MM.1S (cell line): ENCODE measurements at regions not wholly inside any gene's neighbourhood (a gene's known extent, or its start where the extent isn't known, plus 50 kb on each side); places are given as distances from the start of the nearest gene placed in this dataset.

Source experiments
- EZH2 ChIP-seq: fragments of 300-600 bp; sonication (generic); optimal IDR thresholded peaks from 2 replicates; pipeline ENCODE3; 2017; ENCODE audit warnings: low read depth, mild to moderate bottlenecking, antibody characterized with exemption, low read length, mixed read lengths
- EZH2phosphoT487 ChIP-seq: fragments of 300-600 bp; sonication (generic); IDR thresholded peaks from 2 replicates; pipeline ENCODE4 v1.6.1; 2018; ENCODE audit warnings: antibody characterized with exemption, low read length
- TF ChIP-seq, protein P1 (sequence below): fragments of 300-600 bp; sonication (generic); IDR thresholded peaks from 2 replicates; pipeline ENCODE4 v1.5.1; 2016; ENCODE audit warnings: antibody characterized with exemption, low read length, mixed read lengths

DNA sequence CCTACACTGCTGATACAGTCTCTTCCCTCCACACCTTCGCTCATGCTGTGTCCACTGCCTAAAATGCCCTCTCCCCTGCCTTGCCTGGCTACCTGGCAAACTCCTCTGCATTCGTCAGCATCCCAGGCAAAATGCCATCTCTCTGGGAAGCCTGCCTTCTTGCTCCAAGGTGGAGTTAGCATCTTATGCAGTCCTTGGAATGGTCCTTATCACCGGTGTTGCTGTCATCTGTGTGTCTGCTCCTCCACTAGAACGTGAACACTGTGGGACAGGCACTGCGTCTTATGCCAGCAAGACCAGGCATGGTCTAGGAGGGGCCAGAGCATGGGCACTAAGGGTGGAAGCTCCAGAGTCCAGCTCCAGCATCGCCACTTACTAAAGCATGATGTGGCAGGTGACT is 211.8 kb downstream of the MATN1 start:
- no peak for TF ChIP-seq EZH2
- TF ChIP-seq, protein P1, sequence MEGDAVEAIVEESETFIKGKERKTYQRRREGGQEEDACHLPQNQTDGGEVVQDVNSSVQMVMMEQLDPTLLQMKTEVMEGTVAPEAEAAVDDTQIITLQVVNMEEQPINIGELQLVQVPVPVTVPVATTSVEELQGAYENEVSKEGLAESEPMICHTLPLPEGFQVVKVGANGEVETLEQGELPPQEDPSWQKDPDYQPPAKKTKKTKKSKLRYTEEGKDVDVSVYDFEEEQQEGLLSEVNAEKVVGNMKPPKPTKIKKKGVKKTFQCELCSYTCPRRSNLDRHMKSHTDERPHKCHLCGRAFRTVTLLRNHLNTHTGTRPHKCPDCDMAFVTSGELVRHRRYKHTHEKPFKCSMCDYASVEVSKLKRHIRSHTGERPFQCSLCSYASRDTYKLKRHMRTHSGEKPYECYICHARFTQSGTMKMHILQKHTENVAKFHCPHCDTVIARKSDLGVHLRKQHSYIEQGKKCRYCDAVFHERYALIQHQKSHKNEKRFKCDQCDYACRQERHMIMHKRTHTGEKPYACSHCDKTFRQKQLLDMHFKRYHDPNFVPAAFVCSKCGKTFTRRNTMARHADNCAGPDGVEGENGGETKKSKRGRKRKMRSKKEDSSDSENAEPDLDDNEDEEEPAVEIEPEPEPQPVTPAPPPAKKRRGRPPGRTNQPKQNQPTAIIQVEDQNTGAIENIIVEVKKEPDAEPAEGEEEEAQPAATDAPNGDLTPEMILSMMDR = no peak
- TF ChIP-seq EZH2phosphoT487 = no peak
